Body of pancreas (tissue), 4 donors: ENCODE measurements at regions not wholly inside any gene's neighbourhood (a gene's known extent, or its start where the extent isn't known, plus 50 kb on each side); places are given as distances from the start of the nearest gene placed in this dataset.

ENCODE experiments used
- ATAC-seq: fragments of 150-250 bp; one replicate; pipeline ENCODE4 v1.9.1; 2016
- DNase-seq, 4 donors: peaks; one replicate each; pipeline ENCODE4 v3.0.0-alpha.2; 2019
- H3K27ac ChIP-seq, 4 donors: fragments of 200-600 bp; sonication (generic); 1 replicate in 3 of 4; 2 replicates in 1 of 4; pipeline versions ENCODE4 v1.5.1 to v1.6.1; 2016 to 2019; ENCODE audit warnings: mild to moderate bottlenecking in 1 of 4, mixed read lengths in 1 of 4, moderate library complexity in 1 of 4
- H3K27me3 ChIP-seq, 2 donors: fragments of 200-600 bp; sonication (generic); one replicate each; pipeline ENCODE4 v1.6.0; 2016; ENCODE audit warnings: mild to moderate bottlenecking in 1 of 2
- H3K36me3 ChIP-seq, 2 donors: fragments of 200-600 bp; sonication (generic); replicated peaks in 1 of 2; 2 replicates each; pipeline ENCODE4 v1.5.1; 2016; ENCODE audit warnings: low read depth in 2 of 2; ENCODE audit not compliant: insufficient read depth in 1 of 2
- H3K4me1 ChIP-seq: fragments of 200-600 bp; sonication (generic); one replicate; pipeline ENCODE4 v1.6.0; 2016
- H3K4me3 ChIP-seq, 2 donors: fragments of 200-600 bp; sonication (generic); 1 replicate in 1 of 2; 2 replicates in 1 of 2; pipeline ENCODE4 v1.5.1; 2016 to 2019
- H3K9me3 ChIP-seq, 3 donors: fragments of 200-600 bp; sonication (generic); 1 replicate in 2 of 3; 2 replicates in 1 of 3; pipeline ENCODE4 v1.5.1; 2016
- POLR2A ChIP-seq, 3 donors: fragments of 450-650 bp; IDR thresholded peaks; one replicate each; pipeline ENCODE4 v1.6.1; 2016; ENCODE audit warnings: antibody characterized with exemption in 3 of 3, mild to moderate bottlenecking in 2 of 3
- WGBS, 2 donors: methylation state at CpG; one replicate each; pipeline ENCODE4 v1.1.5; 2017; 5-methylcytosine and 5-hydroxymethylcytosine counted together
- intact Hi-C: fragments of 100-400 bp; cut with DNase I; formaldehyde crosslinking; loops from one replicate; pipeline ENCODE4 v1.15.1; 2023
- TF ChIP-seq, protein P1 (sequence below), 7 experiments: fragments of 450-650 bp in 4 of 7; fragments of 200-600 bp in 3 of 7; sonication (generic) in 3 of 7; IDR thresholded peaks; one replicate each; pipeline ENCODE4 v1.5.1; 2016 to 2019; ENCODE audit warnings: antibody characterized with exemption in 7 of 7

DNA sequence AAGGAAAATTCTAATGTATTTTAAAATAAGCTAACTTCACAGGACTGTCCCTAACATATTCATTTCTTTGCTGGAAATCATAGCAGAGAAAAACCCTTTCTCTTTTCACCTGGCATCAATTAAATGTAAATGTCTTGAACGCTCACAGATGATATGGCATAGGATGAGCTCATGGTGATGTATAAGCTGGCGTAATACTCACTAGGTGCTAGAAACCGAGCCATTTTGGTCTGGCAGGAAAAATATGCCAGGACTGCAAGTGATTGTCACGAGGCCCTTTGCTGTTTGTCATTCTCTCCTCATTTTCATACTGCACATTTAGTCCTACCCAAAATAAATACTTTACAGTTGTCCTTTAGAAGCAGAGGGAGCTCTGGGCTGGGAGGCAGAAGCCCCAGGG, 222.7 kb upstream of the LNX1 start:
- Histone ChIP-seq H3K27ac (no peak overlapping the region), H3K4me1 (no peaks in the 10 kb centered on the region), H3K9me3 (no peaks in the 10 kb centered on the region), H3K27me3 (no peaks in the 10 kb centered on the region), H3K36me3 (no peaks in the 10 kb centered on the region), H3K4me3 (no peak overlapping the region)
- no peak for TF ChIP-seq POLR2A (IDR thresholded peaks at IDR 0.05)
- TF ChIP-seq, protein P1, sequence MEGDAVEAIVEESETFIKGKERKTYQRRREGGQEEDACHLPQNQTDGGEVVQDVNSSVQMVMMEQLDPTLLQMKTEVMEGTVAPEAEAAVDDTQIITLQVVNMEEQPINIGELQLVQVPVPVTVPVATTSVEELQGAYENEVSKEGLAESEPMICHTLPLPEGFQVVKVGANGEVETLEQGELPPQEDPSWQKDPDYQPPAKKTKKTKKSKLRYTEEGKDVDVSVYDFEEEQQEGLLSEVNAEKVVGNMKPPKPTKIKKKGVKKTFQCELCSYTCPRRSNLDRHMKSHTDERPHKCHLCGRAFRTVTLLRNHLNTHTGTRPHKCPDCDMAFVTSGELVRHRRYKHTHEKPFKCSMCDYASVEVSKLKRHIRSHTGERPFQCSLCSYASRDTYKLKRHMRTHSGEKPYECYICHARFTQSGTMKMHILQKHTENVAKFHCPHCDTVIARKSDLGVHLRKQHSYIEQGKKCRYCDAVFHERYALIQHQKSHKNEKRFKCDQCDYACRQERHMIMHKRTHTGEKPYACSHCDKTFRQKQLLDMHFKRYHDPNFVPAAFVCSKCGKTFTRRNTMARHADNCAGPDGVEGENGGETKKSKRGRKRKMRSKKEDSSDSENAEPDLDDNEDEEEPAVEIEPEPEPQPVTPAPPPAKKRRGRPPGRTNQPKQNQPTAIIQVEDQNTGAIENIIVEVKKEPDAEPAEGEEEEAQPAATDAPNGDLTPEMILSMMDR (IDR thresholded peaks at IDR 0.05), result no peak
- WGBS, 2 donors, result 80 to 84% methylated on average over 4 of the region's 4 CpGs
- no peak for DNase-seq
- ATAC-seq, result no peak
- intact Hi-C loops, result no loop called here

DNA sequence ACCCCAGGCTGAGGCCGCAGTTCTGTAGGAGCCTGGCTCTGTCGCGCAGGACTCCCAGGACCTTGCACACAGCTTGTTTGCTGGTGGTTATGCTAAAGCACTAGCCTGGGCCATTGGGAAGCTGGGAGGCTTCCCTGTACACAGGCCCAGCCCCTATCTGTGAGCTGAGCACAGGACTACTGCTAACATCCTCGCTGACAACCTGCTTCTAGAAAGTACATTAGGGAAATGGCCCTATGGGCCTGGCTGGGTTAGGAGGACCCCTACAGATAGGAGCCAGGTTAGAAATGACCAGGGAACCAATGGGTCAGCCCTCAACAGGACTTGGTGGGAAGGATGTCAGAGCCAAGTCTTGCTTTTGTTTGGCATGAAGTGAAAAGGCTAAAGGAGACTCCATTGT, 219.4 kb upstream of the LNX1 start:
- H3K27ac ChIP-seq, result no peak overlapping the region
- no peak for ATAC-seq
- TF ChIP-seq, protein P1 (IDR thresholded peaks at IDR 0.05), result no peak
- TF ChIP-seq POLR2A (IDR thresholded peaks at IDR 0.05), result no peak
- H3K4me1 ChIP-seq, result no peaks in the 10 kb centered on the region
- intact Hi-C loops, result no loop called here
- H3K9me3 ChIP-seq, result no peaks in the 10 kb centered on the region
- no peaks in the 10 kb centered on the region for H3K36me3 ChIP-seq
- no peak overlapping the region for H3K4me3 ChIP-seq
- WGBS, 2 donors, result 83 to 94% methylated on average over 1 to 4 of the region's 4 CpGs
- DNase-seq, result no peak
- H3K27me3 ChIP-seq, result no peaks in the 10 kb centered on the region

DNA sequence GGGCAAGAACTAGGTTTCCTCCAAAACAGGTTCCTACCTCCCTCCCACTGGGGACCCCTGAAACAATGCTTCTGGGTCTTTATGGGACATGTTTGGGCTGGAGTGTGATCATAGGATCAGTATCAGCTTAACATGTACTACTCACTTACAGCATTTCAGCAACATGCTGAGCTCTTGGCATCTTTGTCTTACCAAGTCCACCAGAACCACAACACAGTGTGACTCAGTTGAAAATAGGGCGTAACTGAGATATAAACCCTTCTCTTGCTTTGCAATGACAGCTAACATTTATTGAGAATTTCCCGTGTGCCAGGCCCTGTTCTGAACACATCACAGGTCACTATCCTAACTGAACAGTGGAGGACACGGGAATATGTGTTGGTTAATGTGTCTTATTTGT, 218.5 kb upstream of the LNX1 start:
- Histone ChIP-seq H3K36me3 (no peaks in the 10 kb centered on the region), H3K9me3 (no peaks in the 10 kb centered on the region), H3K4me1 (no peaks in the 10 kb centered on the region), H3K4me3 (no peak overlapping the region), H3K27ac (no peak overlapping the region), H3K27me3 (no peaks in the 10 kb centered on the region)
- DNase-seq (no peak), ATAC-seq (no peak)
- WGBS, 2 donors, result 93 to 94% methylated on average over 3 of the region's 3 CpGs
- intact Hi-C loops, result loop anchor here (10.0 kb wide), 1 partner anchor 615 kb away; no protein-coding TSS in a partner anchor
- no peak for TF ChIP-seq POLR2A (IDR thresholded peaks at IDR 0.05)
- TF ChIP-seq, protein P1 (IDR thresholded peaks at IDR 0.05), result no peak

DNA sequence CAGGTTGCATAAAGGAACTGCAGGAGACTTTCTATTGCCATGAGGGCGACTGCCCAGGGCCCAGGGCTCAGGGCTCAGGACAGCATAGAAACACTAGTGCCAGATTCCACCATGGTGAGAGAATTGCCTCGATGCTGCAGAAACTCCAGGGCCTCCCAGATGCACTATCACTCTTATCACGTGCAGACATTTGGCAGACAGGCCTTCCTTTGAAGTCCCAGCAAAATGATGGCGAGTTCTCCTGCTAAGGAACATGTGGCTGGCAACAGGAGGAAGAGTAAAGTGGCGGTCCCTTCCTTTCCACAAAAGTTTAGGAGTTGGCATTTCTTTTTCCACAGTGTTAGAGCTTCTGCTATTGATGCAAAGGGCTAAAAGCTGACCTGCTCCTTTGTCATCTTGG, 214.0 kb upstream of the LNX1 start:
- 63 to 64% methylated on average over 5 of the region's 5 CpGs for WGBS, 2 donors
- intact Hi-C loops, result loop anchor here (10.0 kb wide), 1 partner anchor 610 kb away; no protein-coding TSS in a partner anchor
- no peak for TF ChIP-seq POLR2A (IDR thresholded peaks at IDR 0.05)
- TF ChIP-seq, protein P1 (IDR thresholded peaks at IDR 0.05), result no peak
- Histone ChIP-seq H3K27ac (no peak overlapping the region), H3K4me1 (no peaks in the 10 kb centered on the region), H3K4me3 (no peak overlapping the region), H3K27me3 (no peaks in the 10 kb centered on the region), H3K9me3 (no peaks in the 10 kb centered on the region), H3K36me3 (no peaks in the 10 kb centered on the region)
- DNase-seq (no peak), ATAC-seq (no peak)

DNA sequence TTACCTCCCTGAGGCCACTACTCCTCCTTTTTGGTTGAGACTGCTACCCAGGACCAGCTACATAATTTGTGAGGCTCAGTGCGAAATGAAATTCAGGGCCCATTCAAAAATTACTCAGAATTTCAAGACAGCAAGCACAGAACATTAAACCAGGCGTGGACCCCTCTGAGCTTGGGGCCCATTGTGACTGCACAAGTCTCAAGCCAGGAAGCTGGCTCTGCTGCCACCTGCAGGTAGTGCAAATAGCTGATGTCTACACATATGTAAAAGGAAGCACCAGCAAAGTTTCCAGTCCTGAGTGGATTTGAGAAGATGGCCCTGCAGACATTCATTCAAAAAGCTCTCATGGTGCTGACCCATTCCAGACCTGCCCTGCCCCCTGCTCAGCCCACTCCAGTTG, 213.4 kb upstream of the LNX1 start:
- peak; percentile 33 for ATAC-seq
- intact Hi-C loops, result loop anchor here (10.0 kb wide), 1 partner anchor 610 kb away; no protein-coding TSS in a partner anchor

More for the DNA sequence above, 213.4 kb upstream of the LNX1 start:
- no peak for TF ChIP-seq POLR2A (IDR thresholded peaks at IDR 0.05)
- TF ChIP-seq, protein P1 (IDR thresholded peaks at IDR 0.05), result peak; percentile 40 to 71 (median 56)
- peak; percentile 64 to 83 (median 70) for DNase-seq
- H3K36me3 ChIP-seq, result no peaks in the 10 kb centered on the region
- no peaks in the 10 kb centered on the region for H3K4me1 ChIP-seq
- H3K9me3 ChIP-seq, result no peaks in the 10 kb centered on the region
- WGBS, 2 donors, result 28 to 38% methylated on average over 2 of the region's 2 CpGs
- H3K27me3 ChIP-seq, result no peaks in the 10 kb centered on the region
- H3K27ac ChIP-seq, result no peak overlapping the region
- H3K4me3 ChIP-seq, result no peak overlapping the region
